ENCODE measurements at regions not wholly inside any gene's neighbourhood (a gene's known extent, or its start where the extent isn't known, plus 50 kb on each side); places are given as distances from the start of the nearest gene placed in this dataset.

DNA sequence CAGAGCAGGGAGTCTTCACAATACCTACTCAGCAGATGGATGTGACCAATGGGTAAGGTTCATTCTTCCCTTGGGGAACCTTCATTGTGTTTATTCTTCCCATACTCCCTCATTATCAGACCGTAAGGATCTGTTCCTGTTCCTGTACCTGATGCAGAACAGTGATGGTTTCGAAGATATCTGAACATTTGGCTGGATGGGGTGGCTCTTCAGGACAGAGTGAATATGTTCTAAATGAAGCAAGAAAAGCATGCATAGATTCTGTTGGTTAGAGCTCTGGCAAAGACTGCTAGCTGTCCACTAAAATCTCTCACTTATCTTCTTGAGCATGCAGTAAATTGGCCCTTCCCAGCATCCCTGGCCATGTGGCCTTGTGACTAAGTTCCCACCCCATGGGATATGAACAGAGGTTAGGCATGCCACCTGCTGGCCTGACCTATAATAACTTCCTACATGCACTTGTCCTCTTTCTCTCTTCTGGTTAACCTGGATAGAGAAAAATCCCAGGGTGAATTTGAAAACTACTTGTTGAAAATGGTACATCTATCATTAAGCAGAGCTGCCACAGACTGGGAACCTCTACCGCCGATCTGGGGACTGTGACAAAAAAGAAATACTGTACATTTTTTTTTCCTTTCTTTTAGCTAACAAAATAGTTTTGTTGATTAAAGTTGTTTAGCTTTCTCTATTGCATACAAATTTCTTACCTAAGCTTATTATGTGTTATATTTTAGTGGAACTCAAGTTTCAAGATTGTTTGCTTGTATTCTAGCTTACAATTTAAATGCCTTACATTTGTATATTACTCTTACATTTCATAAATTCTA lies 60.0 kb upstream of the BANK1 start:
- Mint-ChIP-seq H3K4me1 (ENCODE audit: low read depth) (no peaks in the 10 kb centered on the region), H3K4me3 (no peak overlapping the region), H3K9me3 (no peaks in the 10 kb centered on the region), H3K27me3 (ENCODE audit: low read depth) (no peaks in the 10 kb centered on the region), H3K27ac (no peak overlapping the region), H3K36me3 (ENCODE audit: low read depth) (no peaks in the 10 kb centered on the region)
- DNase-seq = peak; percentile 76
- intact Hi-C loops (cut with micrococcal nuclease) = loop anchor here (1.0 to 5.0 kb wide), 9 partner anchors 203 to 1637 kb away; partner anchors contain the start of gene PPP3CA
- CTCF ChIA-PET = interaction anchor here (0.6 to 3.6 kb wide), 15 partner anchors 26 to 1833 kb away, joined by 3 to 29 read pairs (median 3); no protein-coding TSS in a partner anchor

DNA sequence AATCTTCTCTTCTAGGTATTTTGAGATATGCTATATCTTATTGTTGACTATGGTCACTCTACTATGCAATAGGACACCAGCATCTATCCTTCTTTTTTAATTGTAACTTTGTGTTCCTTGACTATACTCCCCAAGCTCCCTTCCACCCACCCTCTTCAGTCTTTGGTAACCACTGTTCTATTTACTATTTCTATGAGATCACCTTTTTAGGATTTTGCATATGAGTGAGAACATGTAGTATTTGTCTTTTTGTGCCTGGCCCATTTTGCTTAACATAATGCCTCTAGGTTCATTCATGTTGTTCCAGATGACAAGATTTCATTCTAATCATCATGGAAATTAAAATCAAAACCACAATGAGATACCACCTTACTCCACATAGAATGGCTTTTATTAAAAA lies 63.3 kb upstream of the BANK1 start:
- Mint-ChIP-seq H3K4me3 (no peak overlapping the region), H3K4me1 (ENCODE audit: low read depth) (peaks cover 6% of the 10 kb centered on the region), H3K27me3 (ENCODE audit: low read depth) (no peaks in the 10 kb centered on the region), H3K9me3 (no peaks in the 10 kb centered on the region), H3K36me3 (ENCODE audit: low read depth) (no peaks in the 10 kb centered on the region), H3K27ac (no peak overlapping the region)
- CTCF ChIA-PET = interaction anchor here (0.7 kb wide), 1 partner anchor 836 kb away, joined by 3 read pairs; no protein-coding TSS in a partner anchor
- no peak for DNase-seq
- intact Hi-C loops (cut with micrococcal nuclease) = no loop called here

DNA sequence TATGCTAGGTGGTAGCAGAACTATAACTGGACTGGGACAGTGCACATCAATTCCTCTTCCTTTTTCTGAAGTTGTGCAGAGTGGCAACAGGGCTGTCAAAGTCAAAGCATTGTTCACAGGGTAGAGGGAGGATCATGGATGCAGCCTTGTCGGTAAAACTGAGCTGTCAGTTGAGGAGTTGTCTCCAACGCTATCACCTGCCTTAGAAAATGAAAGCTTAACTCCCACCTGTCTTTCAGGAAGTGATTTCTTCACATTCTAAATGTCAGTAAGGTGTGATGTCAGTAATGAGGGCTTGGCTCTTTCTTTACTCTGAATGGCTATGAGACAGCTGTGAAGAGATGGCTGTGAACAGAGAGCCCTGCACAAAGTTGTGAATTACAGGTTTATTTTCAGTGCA lies 66.4 kb upstream of the BANK1 start:
- no peak overlapping the region for H3K27ac Mint-ChIP-seq
- H3K4me1 Mint-ChIP-seq (ENCODE audit: low read depth) = peaks cover 6% of the 10 kb centered on the region
- H3K27me3 Mint-ChIP-seq (ENCODE audit: low read depth) = no peaks in the 10 kb centered on the region
- intact Hi-C loops (cut with micrococcal nuclease) = loop anchor here (5.0 kb wide), 1 partner anchor 307 kb away; no protein-coding TSS in a partner anchor
- peak; percentile 18 for DNase-seq
- H3K36me3 Mint-ChIP-seq (ENCODE audit: low read depth) = no peaks in the 10 kb centered on the region
- CTCF ChIA-PET = no interaction called here
- no peaks in the 10 kb centered on the region for H3K9me3 Mint-ChIP-seq
- H3K4me3 Mint-ChIP-seq = no peak overlapping the region

DNA sequence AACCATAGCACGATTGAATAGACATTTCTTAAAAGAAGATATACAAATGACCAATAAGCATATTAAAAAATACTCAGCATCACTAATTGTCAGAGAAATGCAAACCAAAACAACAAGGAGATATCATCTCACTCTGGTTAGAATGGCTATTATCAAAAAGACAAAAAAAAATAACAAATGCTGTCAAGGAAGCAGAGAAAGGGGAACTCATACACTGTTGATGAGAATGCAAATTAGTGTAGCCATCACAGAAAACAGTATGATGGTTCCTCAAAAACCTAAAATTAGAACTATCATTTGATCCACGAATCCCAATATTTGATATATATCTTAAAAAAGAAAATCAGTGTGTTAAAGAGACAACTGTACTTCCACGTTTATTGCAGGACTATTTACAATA lies 71.7 kb upstream of the BANK1 start:
- Mint-ChIP-seq H3K4me1 (ENCODE audit: low read depth) (no peaks in the 10 kb centered on the region), H3K4me3 (no peak overlapping the region), H3K27ac (no peak overlapping the region), H3K36me3 (ENCODE audit: low read depth) (no peaks in the 10 kb centered on the region), H3K9me3 (peaks cover 8% of the 10 kb centered on the region), H3K27me3 (ENCODE audit: low read depth) (no peaks in the 10 kb centered on the region)
- no peak for DNase-seq
- CTCF ChIA-PET = interaction anchor here (0.6 kb wide), 1 partner anchor 1720 kb away, joined by 3 read pairs; no protein-coding TSS in a partner anchor
- intact Hi-C loops (cut with micrococcal nuclease) = no loop called here

DNA sequence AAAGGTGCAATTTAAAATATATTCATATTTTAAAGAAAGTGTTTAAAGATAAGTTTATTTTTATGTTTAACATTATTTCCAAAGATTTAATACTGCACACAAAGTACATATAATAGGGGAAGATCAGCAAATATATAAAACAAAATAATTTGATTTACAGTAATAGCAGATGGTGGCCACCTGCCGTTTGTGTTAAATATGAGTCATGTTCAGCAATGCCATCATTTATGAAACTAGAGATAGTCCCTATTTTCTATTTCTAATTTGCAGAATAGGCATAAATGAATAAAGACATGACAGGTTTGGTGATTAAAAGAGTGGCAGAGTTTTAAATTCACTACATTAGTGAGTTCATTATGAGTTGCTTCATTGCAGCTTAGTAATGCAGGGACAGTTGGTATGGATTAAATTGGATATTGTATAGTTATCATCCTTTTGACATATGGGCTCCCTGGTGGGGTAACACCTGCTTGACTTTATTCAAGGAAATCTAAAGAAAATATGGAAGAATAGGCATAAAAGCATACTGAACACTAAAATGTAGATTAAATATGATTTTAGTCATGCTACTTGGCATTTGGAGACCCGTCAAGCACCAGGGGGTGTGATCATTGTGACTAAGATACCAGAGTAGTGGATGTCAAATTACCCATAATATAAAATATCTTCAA lies 78.8 kb upstream of the BANK1 start:
- CTCF ChIA-PET = no interaction called here
- no peak overlapping the region for H3K4me3 Mint-ChIP-seq
- intact Hi-C loops (cut with micrococcal nuclease) = no loop called here

DNA sequence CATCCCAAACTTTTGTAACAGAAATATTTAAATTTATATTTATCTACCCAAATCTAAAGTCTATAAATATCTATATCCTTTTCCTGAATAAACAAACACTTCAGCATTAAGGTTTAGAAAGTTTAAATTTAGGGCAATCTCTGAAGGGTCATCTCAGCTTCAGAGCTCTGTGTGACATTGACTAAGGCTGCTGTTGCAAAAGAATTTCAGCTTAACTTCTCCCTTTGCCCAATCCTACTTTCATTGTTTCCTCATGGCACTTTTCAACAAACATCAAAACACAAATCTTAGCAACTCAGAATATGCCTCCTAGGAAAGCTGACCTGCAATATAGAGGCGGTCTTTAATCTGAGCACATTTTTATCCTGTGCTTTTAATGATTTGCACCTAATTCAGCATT lies 79.7 kb upstream of the BANK1 start:
- CTCF ChIA-PET = no interaction called here
- DNase-seq = no peak
- H3K4me1 Mint-ChIP-seq (ENCODE audit: low read depth) = no peaks in the 10 kb centered on the region
- peaks cover 8% of the 10 kb centered on the region for H3K9me3 Mint-ChIP-seq
- H3K36me3 Mint-ChIP-seq (ENCODE audit: low read depth) = no peaks in the 10 kb centered on the region
- no peak overlapping the region for H3K27ac Mint-ChIP-seq
- H3K4me3 Mint-ChIP-seq = no peak overlapping the region
- intact Hi-C loops (cut with micrococcal nuclease) = no loop called here
- H3K27me3 Mint-ChIP-seq (ENCODE audit: low read depth) = no peaks in the 10 kb centered on the region

More for the DNA sequence above, 78.8 kb upstream of the BANK1 start:
- Mint-ChIP-seq H3K27me3 (ENCODE audit: low read depth) (no peaks in the 10 kb centered on the region), H3K9me3 (peaks cover 5% of the 10 kb centered on the region), H3K27ac (no peak overlapping the region), H3K4me1 (ENCODE audit: low read depth) (no peaks in the 10 kb centered on the region), H3K36me3 (ENCODE audit: low read depth) (no peaks in the 10 kb centered on the region)
- DNase-seq = no peak

DNA sequence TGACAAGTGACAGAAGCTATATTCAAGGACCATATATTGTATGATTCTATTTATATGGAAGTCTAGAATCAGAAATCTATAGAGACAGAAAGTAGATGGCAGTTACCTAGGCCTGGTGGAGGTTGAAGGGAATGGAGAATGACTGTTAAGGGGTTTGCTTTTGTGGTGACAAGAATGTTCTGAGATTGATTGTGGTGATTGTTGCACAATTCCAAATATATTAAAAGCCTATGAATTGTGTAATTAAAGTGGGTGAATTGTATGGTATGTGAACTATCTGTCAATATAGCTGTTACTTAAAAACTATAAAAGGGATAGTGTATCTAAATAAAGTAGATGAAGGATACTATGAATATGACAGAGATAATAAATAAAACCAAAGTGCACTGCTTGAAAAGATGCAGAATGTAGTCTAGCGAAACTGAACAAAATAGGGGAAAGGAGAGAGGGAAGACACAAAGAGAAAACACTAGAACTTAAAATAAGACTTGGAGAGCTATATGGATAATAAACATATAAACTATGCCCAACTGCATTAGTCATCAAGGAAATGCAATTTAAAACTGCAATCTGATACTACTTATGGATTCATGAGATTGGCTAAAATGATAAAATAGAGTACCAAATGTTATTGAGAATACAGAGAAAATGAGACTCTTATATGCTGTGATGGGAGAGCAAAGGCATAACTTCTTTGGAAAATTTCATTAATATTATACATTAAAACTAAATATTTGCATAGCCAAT lies 82.1 kb upstream of the BANK1 start:
- H3K4me1 Mint-ChIP-seq (ENCODE audit: low read depth) = no peaks in the 10 kb centered on the region
- H3K9me3 Mint-ChIP-seq = peaks cover 5% of the 10 kb centered on the region
- H3K27me3 Mint-ChIP-seq (ENCODE audit: low read depth) = no peaks in the 10 kb centered on the region
- CTCF ChIA-PET = no interaction called here
- no peak for DNase-seq
- intact Hi-C loops (cut with micrococcal nuclease) = no loop called here
- H3K4me3 Mint-ChIP-seq = no peak overlapping the region
- H3K36me3 Mint-ChIP-seq (ENCODE audit: low read depth) = no peaks in the 10 kb centered on the region
- no peak overlapping the region for H3K27ac Mint-ChIP-seq

DNA sequence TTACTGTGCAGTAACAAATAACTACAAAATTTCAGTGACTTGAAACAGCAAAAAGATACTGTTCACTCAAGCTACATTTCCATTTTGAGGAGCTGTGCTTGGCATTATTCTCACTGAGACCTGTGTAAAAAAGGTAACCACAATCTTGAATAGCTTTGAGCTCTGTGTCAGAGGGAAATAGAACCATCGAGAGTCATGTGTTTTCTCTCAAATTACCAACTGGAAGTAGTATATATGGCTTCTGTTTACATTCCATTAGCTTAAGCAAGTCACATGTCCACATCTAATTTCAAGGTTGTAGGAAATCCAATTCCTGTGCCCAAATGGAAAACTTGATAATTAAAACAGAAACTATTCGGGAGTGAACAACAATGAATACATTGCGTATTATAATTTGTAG lies 82.9 kb upstream of the BANK1 start:
- intact Hi-C loops (cut with micrococcal nuclease) = no loop called here
- H3K27me3 Mint-ChIP-seq (ENCODE audit: low read depth) = no peaks in the 10 kb centered on the region
- DNase-seq = no peak
- CTCF ChIA-PET = no interaction called here
- no peak overlapping the region for H3K4me3 Mint-ChIP-seq
- H3K9me3 Mint-ChIP-seq = peaks cover 5% of the 10 kb centered on the region
- H3K4me1 Mint-ChIP-seq (ENCODE audit: low read depth) = no peaks in the 10 kb centered on the region
- no peaks in the 10 kb centered on the region for H3K36me3 Mint-ChIP-seq (ENCODE audit: low read depth)
- no peak overlapping the region for H3K27ac Mint-ChIP-seq

DNA sequence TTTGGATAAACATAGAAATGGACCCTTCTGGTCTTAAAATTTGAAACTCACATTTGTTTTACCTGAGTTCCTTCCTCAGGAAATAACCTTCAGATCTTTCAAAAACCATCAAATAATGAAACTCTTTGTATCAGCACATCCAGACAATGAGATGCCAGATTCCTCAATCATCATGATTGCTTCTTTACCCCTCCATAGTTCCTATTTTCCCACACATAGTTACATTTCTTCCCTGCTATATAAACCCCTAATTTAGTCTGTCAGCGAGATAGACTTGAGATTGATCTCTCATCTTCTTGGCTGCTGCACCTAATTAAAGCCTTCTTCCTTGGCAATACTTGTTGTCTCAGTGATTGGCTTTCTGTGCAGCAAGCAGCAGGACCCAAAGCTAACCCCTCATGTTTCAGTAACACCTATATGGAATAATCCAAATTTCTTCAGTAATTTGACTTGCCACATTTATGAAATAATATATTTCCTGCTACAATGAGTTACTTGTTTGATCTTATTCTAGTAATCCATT lies 83.9 kb upstream of the BANK1 start:
- H3K36me3 Mint-ChIP-seq (ENCODE audit: low read depth) = no peaks in the 10 kb centered on the region
- H3K9me3 Mint-ChIP-seq = peaks cover 5% of the 10 kb centered on the region
- DNase-seq = no peak
- CTCF ChIA-PET = no interaction called here
- no peak overlapping the region for H3K27ac Mint-ChIP-seq
- H3K4me3 Mint-ChIP-seq = no peak overlapping the region
- H3K4me1 Mint-ChIP-seq (ENCODE audit: low read depth) = no peaks in the 10 kb centered on the region
- H3K27me3 Mint-ChIP-seq (ENCODE audit: low read depth) = no peaks in the 10 kb centered on the region
- intact Hi-C loops (cut with micrococcal nuclease) = no loop called here

DNA sequence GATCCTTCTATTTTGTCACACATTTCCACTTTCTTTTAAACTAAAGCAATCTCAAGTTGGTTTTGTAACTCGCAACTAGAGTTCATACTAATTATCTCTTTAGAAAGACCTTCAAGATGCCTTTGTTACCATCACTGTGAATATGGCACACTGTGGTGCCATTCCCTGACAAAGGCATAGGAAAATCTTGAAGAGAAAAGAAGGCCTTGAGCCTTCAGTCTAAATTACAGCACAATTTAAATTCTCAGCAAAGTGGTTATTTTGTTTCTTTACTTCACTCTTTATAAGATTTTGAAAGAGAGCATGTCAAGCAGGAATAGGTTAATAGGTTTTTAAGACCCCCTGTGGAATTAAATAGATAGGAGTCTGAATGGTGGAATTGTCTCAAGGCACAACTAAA lies 89.0 kb upstream of the BANK1 start:
- Mint-ChIP-seq H3K27ac (no peak overlapping the region), H3K4me3 (no peak overlapping the region), H3K4me1 (ENCODE audit: low read depth) (no peaks in the 10 kb centered on the region), H3K36me3 (ENCODE audit: low read depth) (no peaks in the 10 kb centered on the region), H3K9me3 (peaks cover 2% of the 10 kb centered on the region), H3K27me3 (ENCODE audit: low read depth) (peaks cover 7% of the 10 kb centered on the region)
- intact Hi-C loops (cut with micrococcal nuclease) = no loop called here
- no peak for DNase-seq
- CTCF ChIA-PET = no interaction called here

DNA sequence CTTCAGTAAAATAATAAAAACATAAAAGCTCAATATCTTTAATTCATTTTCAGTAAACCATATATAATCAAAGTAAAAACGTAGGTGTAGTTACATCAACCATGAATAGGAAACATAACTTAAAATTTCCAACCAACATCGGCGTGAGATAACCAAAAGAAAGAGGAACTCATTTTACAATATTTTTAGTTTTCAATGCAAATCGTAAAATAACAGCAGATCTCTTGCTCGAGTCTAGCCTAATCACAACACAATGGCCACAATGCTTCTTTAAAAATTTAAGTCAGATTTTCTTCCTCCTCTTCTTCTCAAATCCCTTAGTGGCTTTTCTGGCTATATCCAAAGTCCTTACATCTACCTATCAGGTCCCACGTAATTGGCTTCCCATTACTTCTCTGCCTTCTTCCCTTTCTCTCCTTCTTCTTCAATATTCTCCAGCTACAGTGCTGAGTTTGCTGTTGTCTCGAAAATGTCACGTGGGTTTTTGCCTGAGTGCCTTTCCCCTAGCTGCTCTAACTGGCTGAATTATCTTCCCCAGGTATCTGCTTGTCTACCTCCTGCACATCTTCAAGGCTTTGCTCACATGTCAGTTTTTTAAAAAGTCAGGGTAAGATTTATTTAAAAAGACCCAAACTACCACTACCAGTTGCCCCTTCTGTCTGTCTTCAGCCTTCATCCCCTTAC lies 90.9 kb upstream of the BANK1 start:
- Mint-ChIP-seq H3K4me3 (no peak overlapping the region), H3K4me1 (ENCODE audit: low read depth) (no peaks in the 10 kb centered on the region), H3K27ac (no peak overlapping the region), H3K9me3 (no peaks in the 10 kb centered on the region), H3K27me3 (ENCODE audit: low read depth) (peaks cover 7% of the 10 kb centered on the region), H3K36me3 (ENCODE audit: low read depth) (no peaks in the 10 kb centered on the region)
- CTCF ChIA-PET = no interaction called here
- intact Hi-C loops (cut with micrococcal nuclease) = no loop called here
- DNase-seq = no peak

DNA sequence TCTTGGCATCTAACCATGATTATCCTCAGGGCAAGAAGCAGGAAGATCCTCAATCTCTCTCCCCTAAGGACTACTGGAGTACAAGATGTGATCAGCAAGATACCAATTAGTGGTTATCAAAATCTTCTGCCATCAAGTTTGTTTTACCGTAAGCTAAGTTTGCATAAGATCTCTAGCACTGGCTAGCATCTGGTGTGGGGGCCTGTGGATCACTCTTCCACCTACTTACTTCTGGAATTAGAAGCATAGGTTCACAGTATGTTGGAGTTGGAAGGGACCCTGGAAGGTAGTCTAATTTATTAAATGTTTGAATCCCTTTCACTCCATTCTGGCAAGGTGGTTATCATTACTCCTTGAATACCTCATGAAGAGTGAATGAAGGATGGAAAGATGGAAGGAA lies 93.3 kb upstream of the BANK1 start:
- intact Hi-C loops (cut with micrococcal nuclease) = no loop called here
- peaks cover 12% of the 10 kb centered on the region for H3K27me3 Mint-ChIP-seq (ENCODE audit: low read depth)
- CTCF ChIA-PET = no interaction called here
- H3K4me3 Mint-ChIP-seq = no peak overlapping the region
- no peaks in the 10 kb centered on the region for H3K9me3 Mint-ChIP-seq
- H3K36me3 Mint-ChIP-seq (ENCODE audit: low read depth) = no peaks in the 10 kb centered on the region
- DNase-seq = no peak
- no peaks in the 10 kb centered on the region for H3K4me1 Mint-ChIP-seq (ENCODE audit: low read depth)
- no peak overlapping the region for H3K27ac Mint-ChIP-seq
